GM03348 (cell line): ENCODE measurements at regions not wholly inside any gene's neighbourhood (a gene's known extent, or its start where the extent isn't known, plus 50 kb on each side); places are given as distances from the start of the nearest gene placed in this dataset.

Source experiments
- DNase-seq: peaks from one replicate; pipeline ENCODE4 v3.0.0; 2012; ENCODE audit warnings: low spot score

- no peak for DNase-seq
These were observed 193.3 kb downstream of the RAMP3 start for GRCh38 chr7:45350896-45351295.

GRCh38 chr7:45358287-45358686 lies 200.7 kb downstream of the RAMP3 start:
- no peak for DNase-seq

GRCh38 chr7:45359250-45359649 lies 201.7 kb downstream of the RAMP3 start:
- DNase-seq = no peak

- no peak for DNase-seq
These were observed 202.2 kb downstream of the RAMP3 start for GRCh38 chr7:45359776-45360175.

- DNase-seq = no peak
These were observed 206.1 kb downstream of the RAMP3 start for GRCh38 chr7:45363669-45364068.

GRCh38 chr7:45365341-45365740 lies 207.8 kb downstream of the RAMP3 start:
- DNase-seq = no peak

GRCh38 chr7:45366475-45366874 lies 207.7 kb upstream of the ADCY1 start:
- no peak for DNase-seq

GRCh38 chr7:45367026-45367425 lies 207.1 kb upstream of the ADCY1 start:
- no peak for DNase-seq

GRCh38 chr7:45368129-45368807 lies 205.9 kb upstream of the ADCY1 start:
- no peak for DNase-seq

GRCh38 chr7:45384499-45384898 lies 189.7 kb upstream of the ADCY1 start:
- no peak for DNase-seq

- DNase-seq = no peak
These were observed 186.3 kb upstream of the ADCY1 start for GRCh38 chr7:45387837-45388236.

GRCh38 chr7:45389073-45389872 lies 184.9 kb upstream of the ADCY1 start:
- no peak for DNase-seq

- DNase-seq = no peak
These were observed 184.0 kb upstream of the ADCY1 start for GRCh38 chr7:45390180-45390579.

- DNase-seq = no peak
These were observed 183.4 kb upstream of the ADCY1 start for GRCh38 chr7:45390731-45391130.

GRCh38 chr7:45391618-45392451 lies 182.3 kb upstream of the ADCY1 start:
- DNase-seq = no peak

- DNase-seq = no peak
These were observed 180.0 kb upstream of the ADCY1 start for GRCh38 chr7:45394117-45394708.

- no peak for DNase-seq
These were observed 175.1 kb upstream of the ADCY1 start for GRCh38 chr7:45399069-45399468.

- DNase-seq = no peak
These were observed 173.5 kb upstream of the ADCY1 start for GRCh38 chr7:45400680-45401079.

GRCh38 chr7:45401155-45401554 lies 173.0 kb upstream of the ADCY1 start:
- DNase-seq = no peak

GRCh38 chr7:45401851-45402250 lies 172.3 kb upstream of the ADCY1 start:
- no peak for DNase-seq

- DNase-seq = no peak
These were observed 171.5 kb upstream of the ADCY1 start for GRCh38 chr7:45402480-45403218.

- DNase-seq = no peak
These were observed 169.5 kb upstream of the ADCY1 start for GRCh38 chr7:45404622-45405021.
